Endodermal cell (in vitro differentiated cells): ENCODE measurements at regions not wholly inside any gene's neighbourhood (a gene's known extent, or its start where the extent isn't known, plus 50 kb on each side); places are given as distances from the start of the nearest gene placed in this dataset.

Experiments
- DNase-seq: peaks from one replicate; pipeline ENCODE4 v3.0.0-alpha.2; 2017
- H3K27ac ChIP-seq: 2 replicates; pipeline ENCODE4 v1.5.1; 2013; ENCODE audit warnings: mild to moderate bottlenecking, low read depth, low read length, moderate library complexity
- H3K27me3 ChIP-seq: 2 replicates; pipeline ENCODE4 v1.6.1; 2013; ENCODE audit warnings: mild to moderate bottlenecking, low read length, moderate library complexity; ENCODE audit not compliant: insufficient read depth, control insufficient read depth, poor library complexity, severe bottlenecking
- H3K36me3 ChIP-seq: 2 replicates; pipeline ENCODE4 v1.7.0; 2013; ENCODE audit warnings: mild to moderate bottlenecking, low read length, moderate library complexity; ENCODE audit not compliant: control insufficient read depth, insufficient read depth
- H3K4me1 ChIP-seq: one replicate; pipeline ENCODE4 v1.7.0; 2013; ENCODE audit warnings: low read length; ENCODE audit not compliant: control insufficient read depth, insufficient read depth
- H3K4me3 ChIP-seq: 2 replicates; pipeline ENCODE4 v1.5.1; 2013; ENCODE audit warnings: mild to moderate bottlenecking, low read length, moderate library complexity
- H3K9ac ChIP-seq: 2 replicates; pipeline ENCODE4 v1.6.1; 2013; ENCODE audit warnings: mild to moderate bottlenecking, low read length, moderate library complexity; ENCODE audit not compliant: poor library complexity, severe bottlenecking; ENCODE audit errors: extremely low read depth
- H3K9me3 ChIP-seq: 2 replicates; pipeline ENCODE4 v1.6.1; 2013; ENCODE audit warnings: mild to moderate bottlenecking, low read length, moderate library complexity; ENCODE audit not compliant: control insufficient read depth
- H3K27ac Mint-ChIP-seq: 2 replicates; pipeline ENCODE4 v1.8.0; 2020; ENCODE audit warnings: mixed read lengths
- H3K27me3 Mint-ChIP-seq: 2 replicates; pipeline ENCODE4 v1.8.0; 2021; ENCODE audit warnings: mild to moderate bottlenecking, mixed read lengths; ENCODE audit not compliant: insufficient read depth
- H3K36me3 Mint-ChIP-seq: 2 replicates; pipeline ENCODE4 v1.8.0; 2020; ENCODE audit warnings: low read depth, mixed read lengths
- H3K4me1 Mint-ChIP-seq: 2 replicates; pipeline ENCODE4 v1.8.0; 2020; ENCODE audit warnings: mixed read lengths
- H3K4me3 Mint-ChIP-seq: 2 replicates; pipeline ENCODE4 v1.8.0; 2020; ENCODE audit warnings: mild to moderate bottlenecking, moderate library complexity, mixed read lengths
- H3K9me3 Mint-ChIP-seq: 2 replicates; pipeline ENCODE4 v1.8.0; 2020; ENCODE audit warnings: mild to moderate bottlenecking, mixed read lengths
- WGBS, 2 experiments: methylation state at CpG; one replicate each; pipeline versions ENCODE4 v1.1.5 to v1.1.7; 2013; ENCODE audit warnings: missing lambda C conversion rate in 2 of 2, mixed read lengths in 1 of 2; ENCODE audit not compliant: insufficient coverage in 1 of 2, insufficient read length in 1 of 2; 5-methylcytosine and 5-hydroxymethylcytosine counted together
- TF ChIP-seq, protein P1 (sequence below): fragments of 200-600 bp; sonication (generic); conservative IDR thresholded peaks from 2 replicates; pipeline ENCODE4 v1.5.0; 2021; ENCODE audit warnings: antibody characterized with exemption, mild to moderate bottlenecking

- Histone ChIP-seq H3K9ac (no peak overlapping the region), H3K27me3 (peaks cover 8% of the 10 kb centered on the region), H3K4me1 (no peaks in the 10 kb centered on the region), H3K36me3 (no peaks in the 10 kb centered on the region), H3K4me3 (no peak overlapping the region), H3K27ac (no peak overlapping the region), H3K9me3 (no peaks in the 10 kb centered on the region)
- H3K4me1 Mint-ChIP-seq = peaks cover 7% of the 10 kb centered on the region
- H3K4me3 Mint-ChIP-seq = no peak overlapping the region
- no peaks in the 10 kb centered on the region for H3K9me3 Mint-ChIP-seq
- peaks cover 17% of the 10 kb centered on the region for H3K27me3 Mint-ChIP-seq
- WGBS, 2 experiments = 87 to 94% methylated on average over 7 to 12 of the region's 12 CpGs
- H3K27ac Mint-ChIP-seq = no peak overlapping the region
- no peak for DNase-seq
- TF ChIP-seq, protein P1, sequence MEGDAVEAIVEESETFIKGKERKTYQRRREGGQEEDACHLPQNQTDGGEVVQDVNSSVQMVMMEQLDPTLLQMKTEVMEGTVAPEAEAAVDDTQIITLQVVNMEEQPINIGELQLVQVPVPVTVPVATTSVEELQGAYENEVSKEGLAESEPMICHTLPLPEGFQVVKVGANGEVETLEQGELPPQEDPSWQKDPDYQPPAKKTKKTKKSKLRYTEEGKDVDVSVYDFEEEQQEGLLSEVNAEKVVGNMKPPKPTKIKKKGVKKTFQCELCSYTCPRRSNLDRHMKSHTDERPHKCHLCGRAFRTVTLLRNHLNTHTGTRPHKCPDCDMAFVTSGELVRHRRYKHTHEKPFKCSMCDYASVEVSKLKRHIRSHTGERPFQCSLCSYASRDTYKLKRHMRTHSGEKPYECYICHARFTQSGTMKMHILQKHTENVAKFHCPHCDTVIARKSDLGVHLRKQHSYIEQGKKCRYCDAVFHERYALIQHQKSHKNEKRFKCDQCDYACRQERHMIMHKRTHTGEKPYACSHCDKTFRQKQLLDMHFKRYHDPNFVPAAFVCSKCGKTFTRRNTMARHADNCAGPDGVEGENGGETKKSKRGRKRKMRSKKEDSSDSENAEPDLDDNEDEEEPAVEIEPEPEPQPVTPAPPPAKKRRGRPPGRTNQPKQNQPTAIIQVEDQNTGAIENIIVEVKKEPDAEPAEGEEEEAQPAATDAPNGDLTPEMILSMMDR = no peak
- H3K36me3 Mint-ChIP-seq = no peaks in the 10 kb centered on the region
These were observed 56.2 kb upstream of the IGF1R start for GRCh38 chr15:98592136-98592535.

DNA sequence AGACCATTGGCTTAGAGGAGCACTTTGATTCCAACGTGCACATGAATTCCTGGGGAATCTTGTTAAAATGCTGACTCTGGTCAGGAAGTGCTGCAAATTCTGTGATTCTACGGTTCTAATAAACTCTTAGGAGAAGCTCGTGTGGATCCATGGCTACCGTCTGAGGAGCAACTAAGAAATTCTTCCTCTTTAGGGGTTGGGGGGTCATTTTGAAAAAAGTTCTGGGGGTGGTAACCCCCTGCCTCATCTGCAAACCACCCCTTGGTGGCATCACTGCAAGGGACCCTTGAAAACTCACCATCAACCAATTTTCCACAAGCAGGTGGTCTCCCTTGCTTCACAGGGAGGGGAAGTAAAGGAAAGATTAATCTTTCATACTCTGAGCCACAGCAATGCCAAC is 52.2 kb upstream of the IGF1R start:
- Histone ChIP-seq H3K27me3 (peaks cover 21% of the 10 kb centered on the region), H3K9me3 (no peaks in the 10 kb centered on the region), H3K27ac (no peak overlapping the region), H3K9ac (no peak overlapping the region), H3K4me3 (no peak overlapping the region), H3K36me3 (no peaks in the 10 kb centered on the region), H3K4me1 (no peaks in the 10 kb centered on the region)
- DNase-seq = no peak
- TF ChIP-seq, protein P1 = no peak
- peaks cover 2% of the 10 kb centered on the region for H3K9me3 Mint-ChIP-seq
- WGBS, 2 experiments = 88 to 98% methylated on average over 4 of the region's 4 CpGs
- H3K4me1 Mint-ChIP-seq = peaks cover 20% of the 10 kb centered on the region
- peaks cover 27% of the 10 kb centered on the region for H3K27me3 Mint-ChIP-seq
- H3K27ac Mint-ChIP-seq = no peak overlapping the region
- no peak overlapping the region for H3K4me3 Mint-ChIP-seq
- no peaks in the 10 kb centered on the region for H3K36me3 Mint-ChIP-seq

GRCh38 chr15:98596885-98597392 is 51.4 kb upstream of the IGF1R start:
- Mint-ChIP-seq H3K27me3 (peaks cover 27% of the 10 kb centered on the region), H3K4me3 (no peak overlapping the region), H3K27ac (no peak overlapping the region), H3K4me1 (peaks cover 15% of the 10 kb centered on the region), H3K36me3 (no peaks in the 10 kb centered on the region), H3K9me3 (peaks cover 6% of the 10 kb centered on the region)
- H3K9ac ChIP-seq = no peak overlapping the region
- no peak for DNase-seq
- H3K4me3 ChIP-seq = no peak overlapping the region
- H3K27ac ChIP-seq = no peak overlapping the region
- H3K9me3 ChIP-seq = peaks cover 7% of the 10 kb centered on the region
- H3K4me1 ChIP-seq = no peaks in the 10 kb centered on the region
- WGBS, 2 experiments = 91 to 94% methylated on average over 4 to 6 of the region's 6 CpGs
- no peaks in the 10 kb centered on the region for H3K36me3 ChIP-seq
- H3K27me3 ChIP-seq = peaks cover 21% of the 10 kb centered on the region
- TF ChIP-seq, protein P1 = no peak
